Upper lobe of left lung (tissue), 4 donors: ENCODE measurements at regions not wholly inside any gene's neighbourhood (a gene's known extent, or its start where the extent isn't known, plus 50 kb on each side); places are given as distances from the start of the nearest gene placed in this dataset.

Experiments used
- CTCF ChIP-seq, 6 experiments: fragments of 450-650 bp in 4 of 6; fragments of 200-600 bp in 2 of 6; sonication (generic) in 2 of 6; IDR thresholded peaks; one replicate each; pipeline ENCODE4 v1.5.1; 2016 to 2019; ENCODE audit warnings: antibody characterized with exemption in 6 of 6
- POLR2A ChIP-seq, 4 donors: fragments of 450-650 bp; IDR thresholded peaks; one replicate each; pipeline ENCODE4 v1.5.1; 2016 to 2017; ENCODE audit warnings: antibody characterized with exemption in 4 of 4, mild to moderate bottlenecking in 2 of 4

GRCh38 chr2:42893047-42893758 is 100.8 kb upstream of the HAAO start:
- no peak for TF ChIP-seq CTCF (IDR thresholded peaks at IDR 0.05)
- TF ChIP-seq POLR2A (IDR thresholded peaks at IDR 0.05): no peak
